Mammary epithelial cell (primary cell): ENCODE measurements at regions not wholly inside any gene's neighbourhood (a gene's known extent, or its start where the extent isn't known, plus 50 kb on each side); places are given as distances from the start of the nearest gene placed in this dataset.

Source experiments
- EZH2 ChIP-seq: IDR thresholded peaks from 2 replicates; pipeline ENCODE4 v1.6.1; 2012; ENCODE audit warnings: low read length, inconsistent platforms, borderline replicate concordance
- TF ChIP-seq, protein P1 (sequence below), 2 donors: IDR thresholded peaks in 1 of 2; conservative IDR thresholded peaks in 1 of 2; 2 replicates each; pipeline ENCODE4 v1.5.1; 2011 to 2012; ENCODE audit warnings: inconsistent platforms in 2 of 2, low read length in 2 of 2, mild to moderate bottlenecking in 2 of 2, control low read depth in 1 of 2, low read depth in 1 of 2; ENCODE audit not compliant: insufficient read depth in 1 of 2; ENCODE audit errors: extremely low read depth in 1 of 2

DNA sequence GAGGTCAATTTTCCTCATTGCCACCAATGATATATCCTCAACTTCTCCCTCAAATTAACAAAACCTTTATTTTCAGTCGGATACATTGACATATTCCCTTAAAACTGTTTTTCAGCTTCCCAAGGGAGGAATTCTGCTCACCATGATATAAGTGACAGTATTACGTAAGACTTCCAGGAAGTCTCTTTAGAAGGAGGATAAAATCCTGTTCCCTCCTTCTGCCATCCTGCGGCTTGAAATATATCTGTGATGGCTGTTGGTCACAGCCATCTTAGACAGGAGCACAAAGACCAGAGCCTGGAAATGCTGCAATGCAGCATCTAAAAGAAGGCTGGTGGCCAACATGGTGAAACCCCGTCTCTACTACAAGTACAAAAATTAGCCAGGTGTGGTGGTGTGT lies 270.4 kb downstream of the GPATCH2 start:
- TF ChIP-seq, protein P1, sequence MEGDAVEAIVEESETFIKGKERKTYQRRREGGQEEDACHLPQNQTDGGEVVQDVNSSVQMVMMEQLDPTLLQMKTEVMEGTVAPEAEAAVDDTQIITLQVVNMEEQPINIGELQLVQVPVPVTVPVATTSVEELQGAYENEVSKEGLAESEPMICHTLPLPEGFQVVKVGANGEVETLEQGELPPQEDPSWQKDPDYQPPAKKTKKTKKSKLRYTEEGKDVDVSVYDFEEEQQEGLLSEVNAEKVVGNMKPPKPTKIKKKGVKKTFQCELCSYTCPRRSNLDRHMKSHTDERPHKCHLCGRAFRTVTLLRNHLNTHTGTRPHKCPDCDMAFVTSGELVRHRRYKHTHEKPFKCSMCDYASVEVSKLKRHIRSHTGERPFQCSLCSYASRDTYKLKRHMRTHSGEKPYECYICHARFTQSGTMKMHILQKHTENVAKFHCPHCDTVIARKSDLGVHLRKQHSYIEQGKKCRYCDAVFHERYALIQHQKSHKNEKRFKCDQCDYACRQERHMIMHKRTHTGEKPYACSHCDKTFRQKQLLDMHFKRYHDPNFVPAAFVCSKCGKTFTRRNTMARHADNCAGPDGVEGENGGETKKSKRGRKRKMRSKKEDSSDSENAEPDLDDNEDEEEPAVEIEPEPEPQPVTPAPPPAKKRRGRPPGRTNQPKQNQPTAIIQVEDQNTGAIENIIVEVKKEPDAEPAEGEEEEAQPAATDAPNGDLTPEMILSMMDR (conservative IDR thresholded peaks at IDR 0.05 in 1 of 2, IDR thresholded peaks at IDR 0.05 in 1 of 2; ENCODE audit: extremely low read depth in 1 of 2, insufficient read depth in 1 of 2, low read depth in 1 of 2, low read length in 2 of 2): no peak
- TF ChIP-seq EZH2: no peak
